Erythroblast (primary cell): ENCODE measurements at regions not wholly inside any gene's neighbourhood (a gene's known extent, or its start where the extent isn't known, plus 50 kb on each side); places are given as distances from the start of the nearest gene placed in this dataset.

Source experiments
- GATA1 ChIP-seq: IDR thresholded peaks from 2 replicates; pipeline ENCODE4 v1.6.1; 2011; ENCODE audit warnings: low read depth, mild to moderate bottlenecking, control low read depth, low read length, moderate library complexity
- POLR2A ChIP-seq: IDR thresholded peaks from 2 replicates; pipeline ENCODE4 v1.6.1; 2011; ENCODE audit warnings: mild to moderate bottlenecking, low read length

- no peak for TF ChIP-seq POLR2A
- TF ChIP-seq GATA1, result no peak
Measured at GRCh38 chr12:66756631-66757030, 77.8 kb upstream of the GRIP1 start.
